ENCODE measurements at regions not wholly inside any gene's neighbourhood (a gene's known extent, or its start where the extent isn't known, plus 50 kb on each side); places are given as distances from the start of the nearest gene placed in this dataset.

- TF ChIP-seq PRDM15 (CRISPR knock-in tag; IDR thresholded peaks at IDR 0.05) (no peak), LARP7 (IDR thresholded peaks at IDR 0.05) (no peak), RAD21 (IDR thresholded peaks at IDR 0.05; ENCODE audit: insufficient read depth, low read depth, low read length) (peak; percentile 79), FOS (IDR thresholded peaks at IDR 0.05; ENCODE audit: borderline replicate concordance, extremely low read depth, insufficient read length) (no peak), CTCF (IDR thresholded peaks at IDR 0.05 in 2 of 3, conservative IDR thresholded peaks at IDR 0.05 in 1 of 3; ENCODE audit: control insufficient read depth in 2 of 3, extremely low read depth in 1 of 3, insufficient read depth in 1 of 3, low read depth in 3 of 3, low read length in 3 of 3) (peak; percentile 69 to 76 (median 71); a peak in 5 of 6 replicates), ASH2L (IDR thresholded peaks at IDR 0.05; ENCODE audit: borderline replicate concordance, low read depth) (no peak), NFXL1 (IDR thresholded peaks at IDR 0.05; ENCODE audit: borderline replicate concordance) (no peak), MYB (IDR thresholded peaks at IDR 0.05; ENCODE audit: borderline replicate concordance, low read depth, low read length) (no peak)
Measured at GRCh38 chr7:41002741-41003610, 699.9 kb downstream of the INHBA start (continued).

Data from GM12878 (cell line).